ENCODE measurements at regions not wholly inside any gene's neighbourhood (a gene's known extent, or its start where the extent isn't known, plus 50 kb on each side); places are given as distances from the start of the nearest gene placed in this dataset.
"Not testable (repeated sequence)": the region's sequence is repeated elsewhere in the genome, so short reads cannot be mapped to it uniquely, and the experiment has no call there.

GRCh38 chr11:101786421-101786820 is 128.4 kb upstream of the CEP126 start:
- TF ChIP-seq MAX (IDR thresholded peaks at IDR 0.05; ENCODE audit: insufficient read depth, insufficient read length) (no peak), POLR2A (IDR thresholded peaks at IDR 0.05; ENCODE audit: low read depth, low read length) (no peak), CTCF (IDR thresholded peaks at IDR 0.05; ENCODE audit: extremely low read depth in 1 of 2, insufficient read depth in 1 of 2, low read depth in 1 of 2, low read length in 2 of 2) (no peak), JUN (IDR thresholded peaks at IDR 0.05; ENCODE audit: borderline replicate concordance, insufficient read depth, insufficient read length, low read depth) (no peak), POLR2AphosphoS5 (IDR thresholded peaks at IDR 0.05; ENCODE audit: insufficient read depth, low read depth, low read length) (no peak), MYC (IDR thresholded peaks at IDR 0.05; ENCODE audit: low read depth, low read length) (no peak), FOS (IDR thresholded peaks at IDR 0.05; ENCODE audit: borderline replicate concordance, insufficient read depth, low read length) (no peak), GATA2 (IDR thresholded peaks at IDR 0.05; ENCODE audit: insufficient read depth, insufficient read length, low read depth, low read length) (no peak), EZH2 (IDR thresholded peaks at IDR 0.05; ENCODE audit: borderline replicate concordance, low read depth, low read length, severe bottlenecking) (no peak)
- BruUV-seq (replicated peaks): no TSS peak
- POLR2A ChIA-PET: no interaction called here
- no peak overlapping the region for H3K9ac ChIP-seq (replicated peaks; ENCODE audit: extremely low read depth, insufficient read depth, low read length)
- H3K4me2 ChIP-seq (ENCODE audit: insufficient read depth, low read length): no peak overlapping the region
- DNase-seq (ENCODE audit: low read depth, low spot score): no peak
- H3K4me3 ChIP-seq (replicated peaks in 1 of 3; ENCODE audit: insufficient read depth in 1 of 3, low read depth in 1 of 3, low read length in 3 of 3): no peak overlapping the region
- H3K79me2 ChIP-seq (ENCODE audit: control insufficient read depth, insufficient read depth, low read length): no peaks in the 10 kb centered on the region
- no peaks in the 10 kb centered on the region for H3K27me3 ChIP-seq (ENCODE audit: control insufficient read depth in 2 of 2, insufficient read depth in 2 of 2, low read length in 2 of 2)
- intact Hi-C loops (cut with micrococcal nuclease) (no loop called here), dilution Hi-C loops (cut with MboI; ENCODE audit: extremely low pct_ligation_motif_present, low sequenced_read_pairs) (no loop called here)
- H3K4me1 ChIP-seq (ENCODE audit: control insufficient read depth, extremely low read depth, insufficient read depth, low read length): no peaks in the 10 kb centered on the region
- FAIRE-seq: no peak
- H2AFZ ChIP-seq (ENCODE audit: low read depth, low read length): no peak overlapping the region
- H3K36me3 ChIP-seq (ENCODE audit: control insufficient read depth in 2 of 2, extremely low read depth in 1 of 2, insufficient read depth in 2 of 2, low read length in 2 of 2): no peaks in the 10 kb centered on the region
- H3K9me1 ChIP-seq (replicated peaks; ENCODE audit: control insufficient read depth, extremely low read depth, insufficient read depth, low read length): no peaks in the 10 kb centered on the region
- no peaks in the 10 kb centered on the region for H3K9me3 ChIP-seq (replicated peaks; ENCODE audit: control insufficient read depth, insufficient read depth, low read length)
- H4K20me1 ChIP-seq (replicated peaks; ENCODE audit: control insufficient read depth, extremely low read depth, insufficient read depth, low read length): no peaks in the 10 kb centered on the region
- CTCF ChIA-PET: interaction anchor here (1.4 kb wide), 1 partner anchor 21 kb away, joined by 3 read pairs; no protein-coding TSS in a partner anchor
- H3K27ac ChIP-seq (ENCODE audit: insufficient read depth, low read depth, low read length): no peak overlapping the region

- H3K4me2 ChIP-seq (ENCODE audit: insufficient read depth, low read length); DNase-seq (ENCODE audit: low read depth, low spot score); H3K4me1 ChIP-seq (ENCODE audit: control insufficient read depth, extremely low read depth, insufficient read depth, low read length); H2AFZ ChIP-seq (ENCODE audit: low read depth, low read length); H3K4me3 ChIP-seq (replicated peaks in 1 of 3; ENCODE audit: insufficient read depth in 1 of 3, low read depth in 1 of 3, low read length in 3 of 3); FAIRE-seq; intact Hi-C loops (cut with micrococcal nuclease); H3K27ac ChIP-seq (ENCODE audit: insufficient read depth, low read depth, low read length); H3K9ac ChIP-seq (replicated peaks; ENCODE audit: extremely low read depth, insufficient read depth, low read length); CTCF ChIA-PET; H3K79me2 ChIP-seq (ENCODE audit: control insufficient read depth, insufficient read depth, low read length); POLR2A ChIA-PET; H3K9me1 ChIP-seq (replicated peaks; ENCODE audit: control insufficient read depth, extremely low read depth, insufficient read depth, low read length); dilution Hi-C loops (cut with MboI; ENCODE audit: extremely low pct_ligation_motif_present, low sequenced_read_pairs); H3K9me3 ChIP-seq (replicated peaks; ENCODE audit: control insufficient read depth, insufficient read depth, low read length); H4K20me1 ChIP-seq (replicated peaks; ENCODE audit: control insufficient read depth, extremely low read depth, insufficient read depth, low read length); BruUV-seq (replicated peaks); H3K36me3 ChIP-seq (ENCODE audit: control insufficient read depth in 2 of 2, extremely low read depth in 1 of 2, insufficient read depth in 2 of 2, low read length in 2 of 2); H3K27me3 ChIP-seq (ENCODE audit: control insufficient read depth in 2 of 2, insufficient read depth in 2 of 2, low read length in 2 of 2): not testable (repeated sequence)
Measured at GRCh38 chr11:101779167-101779566, 135.6 kb upstream of the CEP126 start.

All from endothelial cell of umbilical vein (primary cell).